Fibroblast of villous mesenchyme (primary cell): ENCODE measurements at regions not wholly inside any gene's neighbourhood (a gene's known extent, or its start where the extent isn't known, plus 50 kb on each side); places are given as distances from the start of the nearest gene placed in this dataset.

Source experiments
- DNase-seq: peaks from one replicate; pipeline ENCODE4 v3.0.0-alpha.2; 2010; ENCODE audit warnings: low read depth
- H3K4me3 ChIP-seq: 2 replicates; pipeline ENCODE4 v1.5.1; 2011; ENCODE audit warnings: low read depth, mild to moderate bottlenecking, low read length
- TF ChIP-seq, protein P1 (sequence below): IDR thresholded peaks from 2 replicates; pipeline ENCODE4 v1.5.1; 2012; ENCODE audit warnings: low read depth, mild to moderate bottlenecking, low read length; ENCODE audit not compliant: insufficient read depth

GRCh38 chr9:89862316-89862715 lies 257.5 kb downstream of the GADD45G start:
- no peak overlapping the region for H3K4me3 ChIP-seq
- TF ChIP-seq, protein P1, sequence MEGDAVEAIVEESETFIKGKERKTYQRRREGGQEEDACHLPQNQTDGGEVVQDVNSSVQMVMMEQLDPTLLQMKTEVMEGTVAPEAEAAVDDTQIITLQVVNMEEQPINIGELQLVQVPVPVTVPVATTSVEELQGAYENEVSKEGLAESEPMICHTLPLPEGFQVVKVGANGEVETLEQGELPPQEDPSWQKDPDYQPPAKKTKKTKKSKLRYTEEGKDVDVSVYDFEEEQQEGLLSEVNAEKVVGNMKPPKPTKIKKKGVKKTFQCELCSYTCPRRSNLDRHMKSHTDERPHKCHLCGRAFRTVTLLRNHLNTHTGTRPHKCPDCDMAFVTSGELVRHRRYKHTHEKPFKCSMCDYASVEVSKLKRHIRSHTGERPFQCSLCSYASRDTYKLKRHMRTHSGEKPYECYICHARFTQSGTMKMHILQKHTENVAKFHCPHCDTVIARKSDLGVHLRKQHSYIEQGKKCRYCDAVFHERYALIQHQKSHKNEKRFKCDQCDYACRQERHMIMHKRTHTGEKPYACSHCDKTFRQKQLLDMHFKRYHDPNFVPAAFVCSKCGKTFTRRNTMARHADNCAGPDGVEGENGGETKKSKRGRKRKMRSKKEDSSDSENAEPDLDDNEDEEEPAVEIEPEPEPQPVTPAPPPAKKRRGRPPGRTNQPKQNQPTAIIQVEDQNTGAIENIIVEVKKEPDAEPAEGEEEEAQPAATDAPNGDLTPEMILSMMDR, result no peak
- DNase-seq, result no peak

DNA sequence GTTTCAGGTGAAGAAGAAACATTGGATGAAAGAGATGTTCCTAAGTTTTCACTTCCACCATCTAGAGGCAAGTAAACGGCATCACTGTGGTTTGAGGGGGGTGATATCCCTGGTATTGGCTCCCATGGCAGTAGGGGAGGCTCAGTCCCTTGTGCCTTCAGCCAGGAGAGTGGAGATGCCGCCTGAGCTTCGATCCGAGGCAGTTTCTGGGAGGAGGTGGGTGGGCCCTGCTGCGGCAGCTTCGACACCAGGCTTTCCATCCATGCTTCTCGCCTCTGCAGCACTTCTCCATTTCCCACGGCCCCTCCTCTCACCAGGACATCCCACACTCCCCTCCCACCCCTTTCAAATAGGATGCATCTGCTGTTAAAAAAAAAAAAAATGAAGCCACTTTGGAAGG lies 258.3 kb downstream of the GADD45G start:
- no peak overlapping the region for H3K4me3 ChIP-seq
- TF ChIP-seq, protein P1, result no peak
- DNase-seq, result no peak

GRCh38 chr9:89863837-89864236 lies 259.0 kb downstream of the GADD45G start:
- TF ChIP-seq, protein P1, result no peak
- no peak for DNase-seq
- H3K4me3 ChIP-seq, result no peak overlapping the region

GRCh38 chr9:89864257-89864656 lies 259.4 kb downstream of the GADD45G start:
- no peak overlapping the region for H3K4me3 ChIP-seq
- no peak for DNase-seq
- TF ChIP-seq, protein P1, result no peak

- DNase-seq, result no peak
- TF ChIP-seq, protein P1, result no peak
- no peak overlapping the region for H3K4me3 ChIP-seq
These were observed 259.9 kb downstream of the GADD45G start for GRCh38 chr9:89864731-89865130.

DNA sequence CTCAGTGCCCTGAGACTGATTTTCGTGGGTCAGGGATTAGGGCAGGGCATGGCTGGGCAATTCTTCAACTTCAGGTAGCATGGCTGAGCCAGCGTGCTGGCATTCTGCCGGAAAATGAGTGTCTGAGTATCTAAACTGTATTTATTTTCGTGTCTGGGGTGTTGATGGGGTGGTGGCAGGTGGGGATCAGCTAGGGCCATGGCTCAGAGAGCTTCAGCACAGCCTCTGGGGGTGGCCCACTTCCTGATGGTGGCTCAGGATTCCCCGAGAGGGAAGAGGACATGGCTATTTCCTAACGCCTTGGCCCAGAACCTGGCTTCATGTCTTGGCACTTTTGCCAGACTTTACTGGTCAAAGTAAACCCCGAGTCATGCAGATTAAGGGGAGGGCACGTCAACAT lies 260.5 kb downstream of the GADD45G start:
- DNase-seq, result no peak
- H3K4me3 ChIP-seq, result no peak overlapping the region
- TF ChIP-seq, protein P1, result no peak

GRCh38 chr9:89865981-89866380 lies 261.2 kb downstream of the GADD45G start:
- H3K4me3 ChIP-seq, result no peak overlapping the region
- TF ChIP-seq, protein P1, result no peak
- DNase-seq, result no peak
